NCI-H1417 (cell line): ENCODE measurements at regions not wholly inside any gene's neighbourhood (a gene's known extent, or its start where the extent isn't known, plus 50 kb on each side); places are given as distances from the start of the nearest gene placed in this dataset.

Source experiments
- DNase-seq, 3 experiments: peaks; one replicate each; lab custom pipeline; 2025; lab: John Stamatoyannopoulos, UW

GRCh38 chr12:13503094-13503835 lies 306.7 kb downstream of the EMP1 start:
- no peak for DNase-seq

- no peak for DNase-seq
Measured at GRCh38 chr12:13499008-13499407, 302.5 kb downstream of the EMP1 start.

DNA sequence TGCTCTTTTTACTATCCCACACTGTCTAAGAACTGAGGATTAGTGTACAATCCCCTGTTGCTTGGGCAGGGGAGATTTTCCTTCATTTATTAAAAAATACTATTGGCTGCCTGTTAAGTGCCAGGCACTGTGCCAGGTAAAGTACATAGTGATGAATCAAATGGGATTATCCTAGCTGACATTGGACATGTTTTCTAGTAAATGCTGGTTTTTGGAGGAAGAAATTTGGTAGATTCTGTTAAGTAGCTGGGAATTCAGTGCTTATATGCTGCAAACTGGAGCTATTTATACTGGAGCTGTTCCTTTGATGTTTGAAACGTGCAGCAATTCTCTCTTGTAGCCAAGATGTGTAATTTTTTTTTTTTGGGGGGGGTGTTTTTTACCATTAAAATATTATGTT lies 299.6 kb downstream of the EMP1 start:
- DNase-seq, result no peak

DNA sequence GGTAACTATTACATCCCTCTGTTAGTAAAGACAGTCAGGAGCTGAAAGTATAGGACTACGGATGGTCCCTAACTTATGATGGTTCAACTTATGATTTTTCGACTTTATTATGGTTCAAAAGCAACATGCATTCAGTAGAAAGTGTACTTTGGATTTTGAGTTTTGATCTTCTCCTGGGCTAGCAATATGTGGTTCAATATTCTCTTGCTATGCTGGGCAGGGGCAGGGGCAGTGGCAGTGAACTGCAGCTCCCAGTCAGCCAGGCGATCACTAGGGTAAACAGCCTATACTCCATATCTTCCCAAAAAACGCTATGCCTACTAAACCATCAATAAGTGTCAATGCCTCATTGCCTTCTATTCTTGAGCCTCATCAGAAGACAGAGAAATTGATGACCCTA lies 292.7 kb downstream of the EMP1 start:
- no peak for DNase-seq

- DNase-seq, result no peak
Measured at GRCh38 chr12:13487326-13487725, 290.8 kb downstream of the EMP1 start.

DNA sequence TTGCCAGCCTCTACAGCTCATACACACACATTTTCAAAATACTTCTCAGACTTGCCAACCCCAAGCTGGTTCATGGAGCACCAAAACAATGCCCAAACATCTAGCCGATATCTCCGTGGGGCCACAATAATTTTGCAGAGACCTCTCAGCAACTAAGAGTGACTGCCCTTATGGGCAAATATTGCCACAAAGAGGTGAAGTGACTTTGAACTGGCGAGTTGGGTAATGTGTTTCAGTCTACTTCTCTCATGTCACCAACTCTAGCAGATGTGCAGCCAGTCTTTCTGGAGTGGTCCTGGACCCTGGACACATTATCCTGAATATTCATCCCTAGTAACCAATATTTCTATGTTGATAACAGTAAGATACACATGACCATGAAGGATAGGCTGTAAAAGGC lies 290.3 kb downstream of the EMP1 start:
- DNase-seq, result no peak

GRCh38 chr12:13478650-13479181 lies 282.2 kb downstream of the EMP1 start:
- no peak for DNase-seq

- DNase-seq, result no peak
Measured at GRCh38 chr12:13474381-13474780, 277.9 kb downstream of the EMP1 start.

DNA sequence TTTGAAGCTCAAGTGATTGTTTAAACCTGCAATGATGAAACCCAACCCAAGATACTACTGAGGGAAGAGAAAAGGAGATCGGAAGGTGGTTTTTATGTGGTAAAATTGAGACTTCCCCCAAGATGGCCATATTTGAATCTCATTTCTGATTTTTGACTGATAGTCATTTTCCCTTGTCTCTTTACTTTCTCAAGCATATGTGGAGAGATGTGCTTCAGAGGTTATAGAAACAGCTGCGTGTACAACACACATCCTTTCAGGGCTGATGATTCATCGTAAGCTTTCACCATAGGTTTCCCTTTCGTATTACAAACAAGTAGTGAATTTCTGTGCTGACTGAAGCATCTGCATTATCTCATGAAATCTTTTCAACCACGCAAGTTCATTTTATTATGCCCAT lies 276.2 kb downstream of the EMP1 start:
- DNase-seq, result no peak

- no peak for DNase-seq
Measured at GRCh38 chr12:13471471-13471870, 274.9 kb downstream of the EMP1 start.

DNA sequence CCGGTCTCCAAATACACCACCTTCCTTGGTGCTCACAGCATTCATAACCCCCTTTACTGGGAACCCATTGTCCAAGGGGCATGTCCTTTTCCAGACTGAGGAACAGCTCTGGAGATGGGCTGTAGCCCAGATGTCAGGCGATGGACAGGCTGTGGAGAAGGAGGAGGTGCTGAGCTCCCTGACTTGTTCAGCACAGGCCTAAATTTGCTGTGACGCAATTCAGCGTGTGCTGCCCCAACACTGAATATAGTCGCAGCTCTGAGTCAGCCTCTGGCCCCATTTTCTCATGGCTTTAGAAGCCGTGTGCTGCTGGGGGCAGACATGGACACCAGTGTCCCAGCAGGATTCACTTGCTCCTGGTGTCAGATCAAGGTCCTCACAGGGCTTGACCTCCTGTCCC lies 269.1 kb downstream of the EMP1 start:
- DNase-seq, result no peak

DNA sequence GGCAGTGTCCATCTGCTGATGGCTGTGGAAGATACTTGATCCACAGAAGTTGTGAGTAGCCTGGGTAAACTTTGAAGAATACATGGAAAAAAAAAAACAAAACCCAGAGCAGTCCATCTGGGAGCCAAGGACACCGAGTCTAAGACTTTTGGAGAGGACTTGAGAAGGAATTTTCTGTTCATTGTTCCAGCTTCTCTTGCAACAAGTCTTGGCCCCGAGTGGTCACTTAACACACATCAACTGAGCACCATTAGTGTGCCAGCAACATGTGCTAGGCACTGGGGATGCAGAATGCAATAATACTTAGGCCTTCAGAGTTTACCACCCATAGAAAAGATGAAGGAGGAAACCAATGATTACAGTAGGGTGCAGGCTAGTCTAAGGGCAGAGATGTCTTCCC lies 266.7 kb downstream of the EMP1 start:
- no peak for DNase-seq

- DNase-seq, result no peak
Measured at GRCh38 chr12:13462450-13462849, 265.9 kb downstream of the EMP1 start.

GRCh38 chr12:13455778-13456144 lies 259.2 kb downstream of the EMP1 start:
- DNase-seq, result no peak

- DNase-seq, result peak in 1 of 3 experiments; percentile 92
Measured at GRCh38 chr12:13454991-13455777, 258.7 kb downstream of the EMP1 start.

DNA sequence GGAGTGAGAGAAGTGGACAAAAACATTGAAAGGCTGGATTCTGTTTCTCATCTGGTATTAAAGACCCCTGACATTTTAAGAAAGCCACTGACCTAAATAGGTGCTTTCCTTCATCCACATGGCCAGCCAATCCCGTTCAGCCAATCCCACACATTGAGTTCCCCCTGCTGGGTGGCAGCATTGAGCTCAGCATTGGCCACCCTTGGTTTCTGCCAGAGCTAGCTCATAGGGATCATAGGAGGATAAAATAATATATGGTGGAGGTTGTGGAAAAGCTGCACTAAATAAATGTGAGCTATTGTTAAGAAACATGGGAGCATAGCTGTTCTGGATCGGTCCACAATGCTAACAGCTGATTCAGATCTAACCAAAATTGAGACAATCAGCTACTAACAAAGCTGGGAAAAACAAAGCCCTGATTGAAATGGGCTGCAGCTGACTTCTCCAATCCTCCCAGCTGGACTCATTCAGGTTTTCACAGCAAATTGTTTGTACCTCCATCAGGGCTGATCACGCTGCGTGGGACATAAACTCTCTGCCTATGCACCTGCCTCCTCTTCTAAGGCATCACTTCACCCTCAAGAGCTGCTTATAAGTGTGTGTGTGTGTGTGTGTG lies 256.5 kb downstream of the EMP1 start:
- peak in 2 of 3 experiments; percentile 19 to 86 for DNase-seq

- DNase-seq, result no peak
Measured at GRCh38 chr12:13451776-13452175, 255.2 kb downstream of the EMP1 start.

DNA sequence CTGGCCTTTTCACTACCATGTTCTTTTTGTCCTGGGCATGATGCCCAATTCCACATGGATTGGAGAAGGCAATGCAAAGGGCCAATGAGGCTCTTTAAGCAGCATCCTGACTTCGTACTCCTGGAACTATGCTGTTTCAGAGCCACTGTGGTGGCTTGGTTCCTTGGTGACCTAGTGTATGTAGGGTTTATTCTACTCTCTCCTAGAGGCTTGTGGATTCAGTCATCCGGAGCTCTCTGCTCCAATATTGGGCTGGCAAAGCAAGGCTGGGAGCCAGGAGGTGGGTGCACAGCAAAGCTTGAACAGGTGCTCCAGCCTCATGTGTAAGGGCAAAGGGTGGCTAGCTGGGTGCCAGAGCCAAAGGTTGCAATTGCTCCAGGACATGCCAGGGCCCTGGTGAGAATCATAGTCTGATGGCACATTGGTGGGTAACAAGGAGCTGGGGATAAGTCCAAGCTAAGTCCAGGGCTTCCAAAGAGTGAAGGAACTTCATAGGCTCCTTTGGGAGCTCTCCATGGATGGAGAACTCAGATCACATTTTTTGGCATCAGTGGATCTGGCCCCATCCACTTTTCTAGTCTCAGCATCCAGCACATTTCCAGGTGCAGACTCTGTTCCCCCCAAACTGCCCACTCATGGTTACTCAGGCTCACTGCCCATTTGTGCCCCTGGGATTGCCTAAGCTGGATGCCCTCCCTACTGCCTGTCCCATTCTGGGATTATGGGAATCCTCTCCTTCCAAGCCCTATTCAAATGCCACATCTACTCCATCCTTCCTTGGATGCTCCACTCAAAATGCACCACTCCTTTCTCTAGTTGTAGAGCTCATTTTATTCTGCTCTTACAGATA lies 253.9 kb downstream of the EMP1 start:
- no peak for DNase-seq

DNA sequence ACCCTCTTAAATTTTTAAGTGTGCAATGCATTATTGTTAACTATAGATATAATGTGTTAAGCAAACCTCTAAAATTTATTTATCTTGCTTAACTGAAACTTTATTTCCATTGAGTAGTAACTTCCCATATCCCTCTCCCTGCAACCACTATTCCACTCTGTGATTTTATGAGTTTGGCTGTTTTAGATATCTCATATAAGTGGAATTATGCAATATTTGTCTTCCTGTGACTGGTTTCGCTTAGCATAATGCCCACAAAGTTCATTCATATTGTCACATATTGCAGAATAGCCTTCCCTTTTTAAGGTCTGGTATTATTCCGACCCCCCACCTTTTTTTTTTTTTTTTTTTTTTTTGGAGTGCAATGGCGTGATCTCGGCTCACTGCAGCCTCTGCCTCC lies 247.6 kb downstream of the EMP1 start:
- no peak for DNase-seq

DNA sequence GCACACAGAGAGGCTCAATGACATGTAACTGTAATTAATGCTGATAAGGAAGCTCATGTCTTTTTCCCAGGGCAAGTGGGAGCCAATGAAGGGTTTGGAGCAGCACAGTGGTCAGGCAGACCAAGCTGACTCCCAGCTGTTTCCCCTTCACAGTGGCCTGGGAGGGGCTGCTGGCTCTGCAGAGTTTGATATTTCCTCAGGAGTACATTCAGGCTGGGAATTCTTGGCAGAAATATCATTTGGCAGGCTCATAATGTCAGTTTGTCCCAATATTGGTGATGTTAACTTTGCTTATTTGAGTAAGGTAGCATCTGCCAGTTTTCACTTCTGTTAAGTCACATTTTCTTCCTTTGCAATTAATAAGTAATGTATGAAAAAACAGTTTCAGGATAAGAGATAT lies 247.0 kb downstream of the EMP1 start:
- no peak for DNase-seq

DNA sequence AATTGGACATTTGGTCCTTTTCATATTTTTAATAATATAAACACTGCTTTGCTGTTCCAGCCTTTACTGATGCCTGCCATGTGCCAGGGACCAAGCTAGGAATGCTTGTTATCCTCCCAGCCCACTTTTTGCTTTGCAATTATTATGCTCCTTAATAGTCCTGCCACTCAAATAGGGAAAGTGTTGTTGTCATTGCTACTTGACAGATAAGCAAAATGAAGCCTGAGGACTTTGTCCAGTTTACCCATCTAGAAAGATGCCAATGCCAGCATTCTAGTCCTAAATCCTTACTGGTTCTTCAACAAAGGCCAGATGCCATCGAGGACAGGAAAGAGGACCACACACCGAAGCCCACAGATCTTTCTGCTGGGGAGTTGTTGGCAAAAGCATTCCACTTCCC lies 246.5 kb downstream of the EMP1 start:
- DNase-seq, result no peak

- DNase-seq, result no peak
Measured at GRCh38 chr12:13442457-13442856, 245.9 kb downstream of the EMP1 start.
